Omental fat pad (tissue), 3 donors: ENCODE measurements at regions not wholly inside any gene's neighbourhood (a gene's known extent, or its start where the extent isn't known, plus 50 kb on each side); places are given as distances from the start of the nearest gene placed in this dataset.

Experiments used
- ATAC-seq: fragments of 150-250 bp; one replicate; pipeline ENCODE4 v1.9.1; 2016; ENCODE audit warnings: mild to moderate bottlenecking, moderate library complexity; ENCODE audit not compliant: low FRiP score
- DNase-seq: peaks from one replicate; pipeline ENCODE4 v3.0.0-alpha.2; 2019; ENCODE audit warnings: low spot score
- TF ChIP-seq, protein P1 (sequence below), 3 donors: fragments of 450-650 bp; IDR thresholded peaks; one replicate each; pipeline ENCODE4 v1.5.1; 2016 to 2017; ENCODE audit warnings: antibody characterized with exemption in 3 of 3, mild to moderate bottlenecking in 3 of 3, moderate library complexity in 2 of 3

DNA sequence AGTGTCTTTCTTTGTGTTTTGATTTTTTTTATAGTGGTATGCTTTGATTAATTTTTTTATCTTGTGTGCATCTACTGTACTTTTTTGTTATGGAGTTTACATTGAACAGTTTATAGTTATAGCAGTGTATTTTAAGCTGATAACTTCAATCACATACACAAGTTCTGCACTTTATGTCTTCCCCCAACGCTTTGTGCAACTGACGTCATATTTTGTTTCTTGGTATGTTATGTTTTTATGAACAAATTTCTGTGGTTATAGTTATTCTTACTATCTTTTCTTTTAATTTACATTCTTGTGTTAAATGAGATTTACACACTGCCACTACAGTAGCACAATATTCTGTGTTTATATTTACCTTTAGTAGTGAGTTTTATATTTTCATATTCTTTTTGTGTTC, 197.1 kb downstream of the SNAPC1 start:
- TF ChIP-seq, protein P1, sequence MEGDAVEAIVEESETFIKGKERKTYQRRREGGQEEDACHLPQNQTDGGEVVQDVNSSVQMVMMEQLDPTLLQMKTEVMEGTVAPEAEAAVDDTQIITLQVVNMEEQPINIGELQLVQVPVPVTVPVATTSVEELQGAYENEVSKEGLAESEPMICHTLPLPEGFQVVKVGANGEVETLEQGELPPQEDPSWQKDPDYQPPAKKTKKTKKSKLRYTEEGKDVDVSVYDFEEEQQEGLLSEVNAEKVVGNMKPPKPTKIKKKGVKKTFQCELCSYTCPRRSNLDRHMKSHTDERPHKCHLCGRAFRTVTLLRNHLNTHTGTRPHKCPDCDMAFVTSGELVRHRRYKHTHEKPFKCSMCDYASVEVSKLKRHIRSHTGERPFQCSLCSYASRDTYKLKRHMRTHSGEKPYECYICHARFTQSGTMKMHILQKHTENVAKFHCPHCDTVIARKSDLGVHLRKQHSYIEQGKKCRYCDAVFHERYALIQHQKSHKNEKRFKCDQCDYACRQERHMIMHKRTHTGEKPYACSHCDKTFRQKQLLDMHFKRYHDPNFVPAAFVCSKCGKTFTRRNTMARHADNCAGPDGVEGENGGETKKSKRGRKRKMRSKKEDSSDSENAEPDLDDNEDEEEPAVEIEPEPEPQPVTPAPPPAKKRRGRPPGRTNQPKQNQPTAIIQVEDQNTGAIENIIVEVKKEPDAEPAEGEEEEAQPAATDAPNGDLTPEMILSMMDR (IDR thresholded peaks at IDR 0.05): no peak
- ATAC-seq (no peak), DNase-seq (no peak)

DNA sequence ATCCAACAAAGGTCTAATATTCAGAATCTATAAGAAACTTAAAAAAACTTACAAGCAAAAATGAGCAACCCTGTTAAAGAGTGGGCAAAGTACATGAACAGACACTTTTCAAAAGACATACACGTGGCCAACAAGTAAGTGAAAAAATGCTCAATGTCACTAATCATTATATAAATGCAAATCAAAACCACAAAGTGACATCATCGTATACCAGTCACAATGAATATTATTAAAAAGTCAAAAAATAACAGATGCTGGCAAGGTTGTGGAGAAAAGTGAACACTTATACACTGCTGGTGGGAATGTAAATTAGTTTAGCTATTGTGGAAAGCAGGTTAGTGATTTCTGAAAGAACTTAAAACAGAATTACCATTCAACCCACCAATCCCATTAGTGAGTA, 199.1 kb downstream of the SNAPC1 start:
- no peak for ATAC-seq
- TF ChIP-seq, protein P1 (IDR thresholded peaks at IDR 0.05): no peak
- no peak for DNase-seq

DNA sequence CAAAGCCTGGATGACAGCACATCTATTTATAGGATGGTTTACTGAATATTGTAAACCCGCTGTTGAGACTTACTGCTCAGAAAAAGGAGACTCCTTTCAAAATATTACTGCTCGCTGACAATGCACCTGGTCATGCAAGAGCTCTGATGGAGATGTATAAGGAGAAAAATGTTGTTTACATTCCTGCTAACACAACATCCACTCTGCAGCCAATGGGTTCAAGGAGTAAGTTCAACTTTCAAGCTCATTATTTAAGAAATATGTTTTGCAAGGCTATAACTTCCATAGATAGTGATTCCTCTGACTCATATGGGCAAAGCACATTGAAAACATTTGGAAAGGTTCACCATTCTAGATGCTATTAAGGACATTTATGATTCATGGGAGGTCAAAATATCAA, 201.7 kb downstream of the SNAPC1 start:
- TF ChIP-seq, protein P1 (IDR thresholded peaks at IDR 0.05): no peak
- DNase-seq: no peak
- no peak for ATAC-seq

- DNase-seq (no peak), ATAC-seq (no peak)
- TF ChIP-seq, protein P1 (IDR thresholded peaks at IDR 0.05): no peak
Measured at GRCh38 chr14:61965030-61965745, 203.0 kb downstream of the SNAPC1 start.

DNA sequence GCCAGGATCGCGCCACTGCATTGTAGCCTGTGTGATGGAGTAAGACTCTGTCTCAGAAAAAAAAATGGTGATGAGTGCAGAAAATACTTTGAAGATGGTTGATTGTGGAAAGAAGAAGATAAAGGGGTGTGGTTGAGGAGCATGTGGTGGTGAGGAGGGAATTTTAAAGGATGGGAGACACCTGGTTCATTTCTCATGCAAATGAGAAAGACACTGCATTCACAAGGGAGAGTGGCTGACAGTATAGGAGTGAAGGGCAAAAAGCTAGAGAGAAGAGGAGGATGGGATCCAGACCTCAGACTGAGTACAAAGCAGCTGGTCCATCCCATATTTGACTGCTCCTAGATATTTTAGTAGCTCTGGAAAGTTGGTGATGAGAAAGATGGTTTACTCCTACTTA, 206.0 kb downstream of the SNAPC1 start:
- TF ChIP-seq, protein P1 (IDR thresholded peaks at IDR 0.05): no peak

GRCh38 chr14:61972711-61973110, 210.5 kb downstream of the SNAPC1 start:
- DNase-seq (no peak), ATAC-seq (no peak)
- TF ChIP-seq, protein P1 (IDR thresholded peaks at IDR 0.05): no peak

More for the DNA sequence above, 206.0 kb downstream of the SNAPC1 start:
- ATAC-seq (no peak), DNase-seq (no peak)

DNA sequence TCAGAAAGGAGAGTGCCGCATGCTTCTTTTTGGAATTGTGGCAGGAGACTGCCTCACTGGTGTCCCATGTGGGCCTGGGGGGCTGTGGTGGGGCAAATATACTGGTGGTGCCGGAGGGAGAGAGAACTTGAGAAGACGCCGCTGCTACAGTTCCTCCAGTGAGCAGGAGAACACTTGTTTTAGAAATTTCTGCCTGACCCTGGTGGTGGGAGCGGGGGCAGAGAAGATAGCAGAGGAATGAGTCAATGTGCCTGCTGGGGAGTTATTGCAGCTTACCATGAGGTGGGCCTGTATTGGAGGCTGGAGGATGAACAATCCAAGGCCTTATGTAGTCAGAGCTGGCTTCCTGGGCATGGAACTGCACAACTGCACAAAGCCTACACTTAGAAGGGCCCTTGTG, 211.8 kb downstream of the SNAPC1 start:
- TF ChIP-seq, protein P1 (IDR thresholded peaks at IDR 0.05): no peak
- ATAC-seq (no peak), DNase-seq (no peak)
